Activated naive CD4-positive, alpha-beta T cell treated with anti-CD3 and anti-CD28 coated beads, Interleukin-2, amount 50 U/mL, for 72 hours (primary cell): ENCODE measurements at regions not wholly inside any gene's neighbourhood (a gene's known extent, or its start where the extent isn't known, plus 50 kb on each side); places are given as distances from the start of the nearest gene placed in this dataset.

Experiments
- ATAC-seq, 2 donors: fragments of 150-1000 bp; cut with Tn5 transposase; 2 replicates each; pipeline ENCODE4 v1.10.0; 2021; ENCODE audit warnings: mild to moderate bottlenecking in 2 of 2, moderate library complexity in 2 of 2
- DNase-seq, 2 donors: peaks; one replicate each; pipeline ENCODE4 v3.0.0; 2021 to 2022; ENCODE audit warnings: low spot score in 2 of 2
- H3K27ac Mint-ChIP-seq, 2 donors: one replicate each; pipeline ENCODE4 v1.8.0; 2022; ENCODE audit warnings: mild to moderate bottlenecking in 2 of 2, mixed read lengths in 2 of 2
- H3K36me3 Mint-ChIP-seq, 2 donors: one replicate each; pipeline ENCODE4 v1.8.0; 2022; ENCODE audit warnings: mixed read lengths in 2 of 2
- H3K9me3 Mint-ChIP-seq, 2 donors: one replicate each; pipeline ENCODE4 v1.8.0; 2022; ENCODE audit warnings: mixed read lengths in 2 of 2

DNA sequence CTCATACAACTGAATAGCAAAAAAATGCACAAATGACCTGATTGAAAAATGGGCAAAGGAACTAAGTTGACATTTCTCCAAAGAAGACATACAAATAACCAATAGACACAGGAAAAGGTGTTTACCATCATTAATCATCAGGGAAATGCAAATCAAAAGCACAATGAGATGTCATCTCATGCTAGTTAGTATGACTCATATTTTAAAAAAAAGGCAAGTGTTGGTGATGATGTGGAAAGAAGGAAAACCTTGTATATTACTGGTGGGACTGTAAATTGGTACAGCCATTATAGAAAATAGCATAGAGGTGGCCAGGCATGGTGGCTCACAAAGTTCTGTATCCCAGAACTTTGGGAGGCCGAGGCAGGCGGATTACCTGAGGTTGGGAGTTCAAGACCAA is 232.5 kb upstream of the ZFHX3 start:
- Mint-ChIP-seq H3K9me3 (peaks cover 5 to 12% of the 10 kb centered on the region in 2 donors), H3K36me3 (no peaks in the 10 kb centered on the region), H3K27ac (no peak overlapping the region)
- DNase-seq (no peak), ATAC-seq (no peak)

DNA sequence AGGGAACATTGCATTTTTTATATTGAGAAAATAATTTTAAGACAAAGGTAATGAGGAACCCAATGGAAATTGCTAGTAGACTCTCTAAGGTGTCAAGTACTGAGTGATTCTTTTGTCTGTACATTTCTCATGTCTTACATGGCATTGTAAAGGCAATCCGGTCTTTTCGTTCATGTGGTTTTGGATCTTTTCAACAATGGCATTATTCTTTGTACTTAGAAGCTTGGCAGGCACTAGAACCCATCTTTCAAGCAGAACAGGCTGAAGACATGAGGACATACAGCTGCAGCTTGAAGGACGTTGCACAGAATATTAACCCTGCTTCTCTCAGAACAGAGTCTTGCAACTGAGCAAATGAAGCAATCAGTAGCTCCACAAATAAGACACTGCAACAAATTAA is 231.5 kb upstream of the ZFHX3 start:
- Mint-ChIP-seq H3K9me3 (peaks cover 5 to 12% of the 10 kb centered on the region in 2 donors), H3K27ac (no peak overlapping the region), H3K36me3 (no peaks in the 10 kb centered on the region)
- ATAC-seq (no peak), DNase-seq (no peak)

DNA sequence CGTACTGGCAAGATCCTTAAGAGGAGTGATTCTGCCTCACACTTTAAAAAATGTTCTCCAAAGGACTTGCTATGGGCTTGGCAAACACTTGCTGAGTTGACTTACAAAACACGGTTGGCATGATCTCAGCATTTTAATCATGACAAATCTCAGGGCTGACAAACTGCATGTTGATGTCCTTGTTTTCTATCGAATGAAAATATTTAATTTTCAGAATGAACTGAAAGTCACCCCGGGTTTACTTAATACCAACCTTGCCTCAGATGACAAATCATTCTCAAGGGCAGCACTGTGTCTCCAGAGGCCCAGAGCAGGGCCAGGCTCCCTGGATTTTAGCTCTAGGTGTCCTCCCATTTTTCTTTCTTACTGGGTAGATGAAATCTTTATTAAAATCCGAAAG is 229.1 kb upstream of the ZFHX3 start:
- Mint-ChIP-seq H3K9me3 (peaks cover 5 to 12% of the 10 kb centered on the region in 2 donors), H3K27ac (no peak overlapping the region), H3K36me3 (no peaks in the 10 kb centered on the region)
- ATAC-seq (no peak), DNase-seq (no peak)

DNA sequence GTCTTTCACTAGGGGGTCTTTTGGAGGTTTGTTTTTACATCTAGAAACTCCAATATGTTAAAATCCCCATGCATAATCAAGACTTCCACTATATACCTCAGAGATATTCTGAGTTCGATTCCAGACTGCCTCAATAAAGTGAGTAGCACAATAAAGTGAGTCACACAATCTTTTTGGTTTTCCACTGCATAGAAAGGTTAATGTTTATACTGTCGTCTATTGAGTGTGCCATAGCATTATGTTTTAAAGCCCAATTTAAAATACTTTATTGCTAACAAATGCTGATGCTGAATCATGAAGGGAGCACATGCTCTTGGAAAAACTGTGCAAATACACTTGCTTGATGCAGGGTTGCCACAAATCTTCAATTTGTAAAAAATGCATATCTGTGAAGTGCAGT is 227.5 kb upstream of the ZFHX3 start:
- ATAC-seq (no peak), DNase-seq (no peak)
- no peak overlapping the region for H3K27ac Mint-ChIP-seq
- no peaks in the 10 kb centered on the region for H3K36me3 Mint-ChIP-seq
- H3K9me3 Mint-ChIP-seq = peaks cover 5 to 9% of the 10 kb centered on the region in 2 donors

DNA sequence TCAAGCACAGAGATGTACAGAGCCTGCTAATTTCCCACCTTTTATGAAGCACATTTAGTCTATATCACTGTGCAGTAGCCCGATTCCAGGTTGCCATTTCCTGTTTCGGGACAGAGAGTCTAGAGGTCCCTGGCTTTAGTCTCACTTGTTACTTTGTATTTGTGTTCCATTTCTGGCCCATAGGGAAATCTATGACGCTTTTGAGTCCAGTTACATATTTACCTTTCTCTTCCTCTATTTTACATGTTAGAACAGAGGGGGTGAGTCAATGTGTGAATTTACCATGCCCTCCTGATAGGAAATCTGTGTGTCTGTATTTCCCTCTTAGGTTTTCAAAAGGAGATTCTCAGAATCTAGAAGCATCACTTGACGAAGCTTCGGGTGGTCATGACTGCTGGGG is 227.1 kb upstream of the ZFHX3 start:
- H3K9me3 Mint-ChIP-seq = peaks cover 5 to 6% of the 10 kb centered on the region in 2 donors
- H3K27ac Mint-ChIP-seq = no peak overlapping the region
- no peaks in the 10 kb centered on the region for H3K36me3 Mint-ChIP-seq
- ATAC-seq = no peak
- DNase-seq = no peak

DNA sequence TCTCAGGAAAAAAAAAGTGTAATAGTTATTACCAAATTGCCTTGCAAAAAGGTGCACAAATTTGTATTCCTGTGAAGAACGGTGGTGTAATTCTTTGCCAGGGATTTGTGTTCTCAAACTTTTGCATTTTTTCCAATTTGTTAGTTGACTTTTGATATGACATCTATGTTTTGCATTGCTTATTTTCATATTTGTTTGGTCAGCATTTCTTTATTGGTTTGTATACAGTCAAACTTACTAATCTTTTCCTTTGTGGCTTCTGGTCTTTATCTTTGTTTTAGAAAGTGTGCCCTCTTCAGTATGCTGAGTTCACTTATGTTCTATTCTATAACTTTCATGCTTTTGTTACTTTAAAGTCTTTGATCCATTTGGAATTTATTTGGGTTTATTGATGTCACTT is 226.2 kb upstream of the ZFHX3 start:
- H3K27ac Mint-ChIP-seq = no peak overlapping the region
- DNase-seq (no peak), ATAC-seq (no peak)
- H3K36me3 Mint-ChIP-seq = no peaks in the 10 kb centered on the region
- peaks cover 3 to 5% of the 10 kb centered on the region in 2 donors for H3K9me3 Mint-ChIP-seq

GRCh38 chr16:73268366-73268993 is 220.6 kb upstream of the ZFHX3 start:
- ATAC-seq = no peak
- H3K27ac Mint-ChIP-seq = no peak overlapping the region
- H3K36me3 Mint-ChIP-seq = no peaks in the 10 kb centered on the region

DNA sequence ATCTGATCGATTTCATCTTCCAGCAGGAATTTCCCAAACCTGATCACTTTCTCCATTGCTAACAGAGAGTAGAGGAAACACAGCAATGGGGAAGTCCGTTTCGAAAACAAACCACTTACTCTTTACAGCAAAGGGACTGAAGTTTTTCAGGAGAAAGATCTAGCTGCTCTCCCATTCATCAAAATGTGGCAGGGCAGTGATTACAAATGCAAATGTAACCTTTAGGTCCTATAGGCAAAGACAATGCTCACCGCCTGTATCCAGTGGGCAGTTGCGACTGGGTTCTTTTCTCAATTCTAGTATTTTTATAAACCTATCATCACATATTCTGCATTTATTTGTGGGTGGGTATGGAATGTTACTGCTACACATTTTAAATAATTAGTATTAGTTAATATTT is 218.0 kb upstream of the ZFHX3 start:
- DNase-seq = no peak
- peaks cover 10 to 11% of the 10 kb centered on the region in 2 donors for H3K9me3 Mint-ChIP-seq
- no peak for ATAC-seq
- no peak overlapping the region for H3K27ac Mint-ChIP-seq
- peaks cover 0 to 5% of the 10 kb centered on the region in 2 donors for H3K36me3 Mint-ChIP-seq

More at GRCh38 chr16:73268366-73268993, 220.6 kb upstream of the ZFHX3 start:
- no peak for DNase-seq
- peaks cover 5% of the 10 kb centered on the region in 2 donors for H3K9me3 Mint-ChIP-seq

DNA sequence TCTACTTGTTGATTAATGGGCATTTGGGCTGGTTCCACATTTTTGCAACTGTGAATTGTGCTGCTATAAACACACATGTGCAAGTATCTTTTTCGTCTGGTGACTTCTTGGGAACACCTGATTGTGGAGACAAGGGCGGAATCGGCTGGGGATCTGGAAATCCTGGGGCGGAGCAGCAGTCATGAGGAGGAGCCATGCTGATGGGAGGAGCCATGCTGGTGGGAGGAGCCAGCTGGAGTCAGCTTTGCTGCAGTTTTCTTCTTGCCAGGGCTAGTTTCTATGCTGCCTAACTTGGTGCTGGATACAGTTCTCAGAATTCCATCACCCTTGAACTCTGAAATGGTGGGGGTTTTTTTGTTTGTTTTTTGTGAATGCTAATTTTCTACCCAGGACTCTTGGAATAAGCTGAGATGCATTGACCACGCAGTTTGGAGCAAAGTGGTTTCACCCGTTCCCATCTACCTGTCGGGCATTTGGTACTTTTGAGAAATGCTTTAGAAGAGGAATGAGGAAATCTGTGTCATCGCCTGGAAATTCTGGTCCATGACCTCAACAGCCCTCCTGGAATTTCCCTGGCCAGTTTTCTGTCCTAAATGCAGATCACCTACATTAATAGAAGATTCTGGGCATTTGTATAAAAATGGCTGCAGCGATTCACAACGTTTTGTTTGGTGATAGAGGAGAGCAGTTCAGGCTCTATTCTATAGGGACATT is 217.4 kb upstream of the ZFHX3 start:
- ATAC-seq (no peak), DNase-seq (no peak)
- Mint-ChIP-seq H3K9me3 (peaks cover 10 to 11% of the 10 kb centered on the region in 2 donors), H3K36me3 (peaks cover 0 to 5% of the 10 kb centered on the region in 2 donors), H3K27ac (no peak overlapping the region)

- ATAC-seq (no peak), DNase-seq (no peak)
- Mint-ChIP-seq H3K27ac (no peak overlapping the region), H3K9me3 (peaks cover 10 to 11% of the 10 kb centered on the region in 2 donors), H3K36me3 (peaks cover 0 to 5% of the 10 kb centered on the region in 2 donors)
These were observed 215.0 kb upstream of the ZFHX3 start for GRCh38 chr16:73262931-73263330.

DNA sequence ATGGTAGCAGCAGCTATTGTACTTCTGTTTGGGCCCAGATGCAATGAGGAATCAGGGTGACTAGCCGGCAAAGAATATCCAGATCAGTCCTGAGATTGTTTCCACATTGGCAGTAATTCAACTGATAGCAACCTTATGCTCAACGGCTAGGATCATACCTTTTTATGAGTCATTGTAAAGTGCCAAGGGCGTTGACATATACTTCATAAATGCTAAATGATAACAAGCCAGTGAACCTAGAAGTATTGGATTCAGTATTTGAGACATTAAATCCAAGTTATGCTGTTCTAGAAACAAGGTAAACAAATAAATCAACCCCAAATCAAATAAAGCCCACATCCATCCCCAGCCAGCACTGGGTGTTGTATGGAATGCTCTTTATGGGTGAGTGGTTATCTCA is 207.1 kb upstream of the ZFHX3 start:
- Mint-ChIP-seq H3K9me3 (no peaks in the 10 kb centered on the region), H3K27ac (no peak overlapping the region), H3K36me3 (no peaks in the 10 kb centered on the region)
- ATAC-seq (no peak), DNase-seq (no peak)

- no peak for ATAC-seq
- no peaks in the 10 kb centered on the region for H3K9me3 Mint-ChIP-seq
- H3K36me3 Mint-ChIP-seq = no peaks in the 10 kb centered on the region
These were observed 206.1 kb upstream of the ZFHX3 start for GRCh38 chr16:73253922-73254480.

GRCh38 chr16:73252446-73252845 is 204.5 kb upstream of the ZFHX3 start:
- ATAC-seq (no peak), DNase-seq (no peak)
- Mint-ChIP-seq H3K27ac (no peak overlapping the region), H3K9me3 (no peaks in the 10 kb centered on the region), H3K36me3 (no peaks in the 10 kb centered on the region)

More at GRCh38 chr16:73253922-73254480, 206.1 kb upstream of the ZFHX3 start:
- DNase-seq = no peak
- H3K27ac Mint-ChIP-seq = no peak overlapping the region

DNA sequence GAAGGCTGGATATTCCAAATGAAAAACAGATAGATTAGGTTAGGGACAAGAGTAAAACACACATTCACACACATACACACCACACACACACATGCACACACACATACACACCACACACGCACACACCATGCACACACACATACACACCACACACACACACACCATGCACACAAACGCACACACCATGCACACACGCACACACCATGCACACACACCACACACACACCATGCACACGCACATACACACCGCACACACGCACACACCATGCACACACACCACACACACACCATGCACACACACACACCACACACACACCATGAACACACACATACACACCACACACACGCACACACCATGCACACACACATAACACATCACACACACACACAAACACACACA is 203.7 kb upstream of the ZFHX3 start:
- DNase-seq = no peak
- no peak for ATAC-seq
- Mint-ChIP-seq H3K36me3 (no peaks in the 10 kb centered on the region), H3K27ac (no peak overlapping the region), H3K9me3 (no peaks in the 10 kb centered on the region)

GRCh38 chr16:73248316-73248715 is 200.4 kb upstream of the ZFHX3 start:
- Mint-ChIP-seq H3K27ac (no peak overlapping the region), H3K9me3 (no peaks in the 10 kb centered on the region), H3K36me3 (no peaks in the 10 kb centered on the region)
- DNase-seq (no peak), ATAC-seq (no peak)

DNA sequence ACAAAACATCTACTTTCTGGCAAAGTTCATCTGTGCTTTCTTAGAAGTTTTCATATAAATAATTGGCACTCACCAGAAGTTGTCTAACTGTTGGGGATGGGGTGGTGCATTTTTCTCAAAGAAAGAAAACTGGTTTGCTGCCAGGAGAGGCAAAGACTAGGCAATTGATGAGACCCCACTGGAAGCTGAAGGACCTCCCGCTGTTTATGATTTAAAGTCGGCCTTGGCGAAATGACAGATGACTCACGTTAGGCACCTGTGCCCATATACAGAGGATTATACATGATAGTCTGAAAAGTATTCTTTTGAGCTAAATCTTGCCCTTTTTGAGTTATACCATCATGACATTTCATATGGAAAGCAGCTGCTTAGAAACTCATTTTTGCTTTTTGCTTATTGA is 193.0 kb upstream of the ZFHX3 start:
- no peak for ATAC-seq
- Mint-ChIP-seq H3K36me3 (no peaks in the 10 kb centered on the region), H3K27ac (no peak overlapping the region), H3K9me3 (peaks cover 0 to 5% of the 10 kb centered on the region in 2 donors)
- DNase-seq = no peak

- H3K9me3 Mint-ChIP-seq = peaks cover 2 to 5% of the 10 kb centered on the region in 2 donors
- ATAC-seq (no peak), DNase-seq (no peak)
- no peak overlapping the region for H3K27ac Mint-ChIP-seq
- H3K36me3 Mint-ChIP-seq = no peaks in the 10 kb centered on the region
These were observed 189.7 kb upstream of the ZFHX3 start for GRCh38 chr16:73237601-73238000.

DNA sequence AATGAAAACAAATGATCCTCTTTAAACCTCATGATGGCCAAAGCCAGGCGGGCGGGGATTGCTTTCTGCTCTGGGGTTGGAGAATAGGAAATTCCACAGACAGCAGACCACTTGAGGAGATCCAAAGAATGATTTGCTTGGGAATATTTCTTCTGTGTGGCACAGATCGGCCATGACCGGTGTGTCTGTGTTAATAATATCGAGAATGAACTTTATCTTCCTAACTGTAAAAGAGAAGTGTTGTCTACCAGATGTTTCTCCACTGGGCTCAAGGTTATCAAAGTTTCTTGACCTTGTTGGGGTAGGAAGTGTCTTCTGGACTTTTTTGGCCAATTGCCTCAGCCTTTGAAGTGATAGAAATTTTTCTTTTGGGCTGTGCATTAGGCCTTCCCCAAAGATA is 186.6 kb upstream of the ZFHX3 start:
- no peak for ATAC-seq
- Mint-ChIP-seq H3K27ac (no peak overlapping the region), H3K36me3 (no peaks in the 10 kb centered on the region), H3K9me3 (peaks cover 8% of the 10 kb centered on the region in 2 donors)
- no peak for DNase-seq
